HG02610 (cell line): ENCODE measurements at regions not wholly inside any gene's neighbourhood (a gene's known extent, or its start where the extent isn't known, plus 50 kb on each side); places are given as distances from the start of the nearest gene placed in this dataset.

Experiments used
- ATAC-seq: cut with Tn5 transposase; IDR thresholded peaks from one replicate; pipeline ENCODE4 v1.9.1; 2021; ENCODE audit warnings: mild to moderate bottlenecking, moderate library complexity; ENCODE audit not compliant: unreplicated experiment

DNA sequence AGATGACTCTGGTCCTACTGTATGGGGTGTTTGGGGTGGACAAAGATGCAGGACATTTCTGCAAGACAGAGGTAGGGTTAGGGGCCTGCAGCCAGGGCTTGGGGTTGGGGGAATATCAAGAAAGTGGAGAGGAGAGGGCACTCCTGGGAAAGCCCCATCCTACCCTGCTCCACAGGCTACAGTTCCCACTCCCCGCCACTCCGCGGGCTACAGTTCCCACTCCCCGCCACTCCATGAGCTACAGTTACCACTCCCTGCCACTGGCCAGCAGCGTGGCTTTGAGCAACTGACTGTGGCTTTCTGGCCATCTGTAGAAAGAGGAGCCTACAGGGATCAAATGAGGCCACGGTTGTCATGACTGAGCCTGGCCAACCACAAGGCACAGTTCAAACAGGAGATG, 93.8 kb upstream of the GRIK3 start:
- ATAC-seq = no peak

DNA sequence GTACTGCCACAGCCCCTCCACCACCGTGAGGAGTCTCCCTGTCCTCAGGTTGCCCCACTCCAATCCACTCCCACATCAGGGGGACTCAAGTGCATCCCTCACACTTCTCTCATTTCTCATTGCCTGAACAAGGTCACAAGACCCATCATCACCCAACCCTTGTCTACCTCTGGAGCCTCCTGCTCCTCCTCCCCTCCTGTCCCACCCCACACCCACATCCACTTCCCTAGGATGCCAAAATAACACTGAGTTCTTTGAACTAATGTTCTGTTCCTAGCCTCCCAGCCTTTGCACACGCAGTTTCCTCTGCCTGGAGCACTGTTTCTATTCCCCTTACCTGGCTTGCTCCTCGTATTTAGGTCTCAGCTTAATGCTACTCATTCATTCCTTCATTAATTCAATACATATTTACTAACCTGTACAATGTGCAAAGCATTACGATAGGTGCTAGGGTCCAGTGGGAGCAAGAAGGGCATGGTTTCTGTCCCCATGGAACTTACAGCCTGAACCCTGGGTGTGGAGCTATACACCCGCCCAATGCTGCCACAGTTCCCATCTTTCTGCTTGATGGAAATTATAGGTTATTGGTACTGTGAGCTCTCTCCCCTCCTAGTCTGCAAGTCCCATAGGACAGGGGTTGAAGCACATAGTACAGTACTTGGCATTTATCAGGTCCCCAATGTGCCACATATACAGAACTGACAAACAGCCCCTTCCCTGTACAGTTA, 96.1 kb upstream of the GRIK3 start:
- no peak for ATAC-seq

DNA sequence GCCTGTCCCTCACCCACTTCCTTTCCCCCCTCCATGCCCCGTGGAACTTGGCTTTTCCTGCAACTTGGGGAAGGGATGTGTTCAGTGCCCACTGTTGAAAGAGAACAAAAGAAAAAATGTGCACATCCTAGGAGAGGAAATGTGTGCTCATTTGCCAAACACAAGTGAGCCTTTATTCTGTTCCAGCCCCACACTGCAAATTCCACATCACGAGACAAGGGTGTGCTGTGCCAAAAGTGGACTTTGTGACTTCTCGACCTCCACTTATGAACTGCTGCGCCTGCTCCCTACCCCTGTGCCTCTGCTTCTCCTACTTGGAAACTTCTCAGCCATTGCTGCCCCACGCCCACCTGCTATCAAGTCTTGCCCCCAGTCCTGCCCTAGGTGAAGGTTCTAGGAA, 97.0 kb upstream of the GRIK3 start:
- no peak for ATAC-seq

DNA sequence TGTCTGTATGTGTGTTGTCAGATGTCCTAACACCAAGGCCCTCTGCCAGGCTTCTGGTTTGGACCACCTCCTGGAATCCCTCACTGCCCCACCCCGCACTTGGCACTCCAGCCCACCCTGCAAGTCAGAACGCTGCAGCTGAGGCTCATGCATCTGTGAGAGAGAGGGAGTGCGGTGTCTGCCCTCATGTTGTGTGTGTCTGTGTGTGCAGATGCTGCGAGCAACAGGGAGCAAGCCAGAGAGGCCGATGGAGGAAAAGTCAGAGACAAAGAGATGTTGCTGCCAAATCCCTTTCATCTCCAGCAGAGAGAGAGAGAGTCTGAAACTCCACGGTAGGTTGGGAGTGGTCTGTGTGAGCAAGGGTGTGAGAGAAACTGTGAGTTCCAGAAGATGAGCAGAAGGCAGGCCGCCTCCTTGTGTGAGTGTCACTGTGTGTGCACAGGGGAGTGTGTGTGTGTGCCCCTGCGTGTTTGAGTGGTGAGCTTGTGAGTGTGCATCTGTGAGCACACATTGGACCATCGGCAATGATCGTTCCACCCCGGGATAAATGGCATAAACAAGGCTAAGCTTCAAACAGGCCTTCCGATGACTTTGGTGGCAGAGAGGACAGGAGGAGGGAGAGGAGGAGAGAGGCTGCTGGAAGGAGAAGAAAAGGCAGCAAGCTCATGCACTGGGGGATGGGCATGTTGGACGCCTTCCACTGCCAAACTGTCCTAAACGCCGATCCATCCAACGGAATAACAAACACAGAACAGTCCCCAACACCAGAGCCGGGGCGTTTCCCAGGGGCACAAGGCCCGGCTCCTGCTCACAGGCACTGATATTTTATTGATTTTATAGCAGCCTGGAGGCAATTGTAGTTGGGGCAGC, 99.2 kb upstream of the GRIK3 start:
- ATAC-seq = no peak

DNA sequence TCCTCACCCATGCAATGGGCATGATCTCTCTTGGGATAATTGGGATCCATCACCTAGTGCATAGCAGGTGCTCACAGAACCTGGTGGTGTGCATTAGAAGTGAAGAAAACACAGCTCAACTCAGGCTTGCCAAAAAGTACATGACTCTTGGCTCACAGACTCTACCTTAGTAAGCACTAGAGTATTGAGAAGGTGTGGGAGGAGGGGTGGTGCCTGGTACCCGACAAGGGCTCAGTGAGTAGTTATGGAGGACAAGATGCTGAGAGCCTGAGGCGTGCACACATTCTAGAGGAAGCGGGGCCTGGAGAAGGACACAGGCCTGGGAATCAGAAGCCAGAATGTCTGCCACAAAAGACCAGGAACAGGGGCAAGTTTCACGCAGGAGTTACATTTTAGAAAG, 100.3 kb upstream of the GRIK3 start:
- no peak for ATAC-seq

DNA sequence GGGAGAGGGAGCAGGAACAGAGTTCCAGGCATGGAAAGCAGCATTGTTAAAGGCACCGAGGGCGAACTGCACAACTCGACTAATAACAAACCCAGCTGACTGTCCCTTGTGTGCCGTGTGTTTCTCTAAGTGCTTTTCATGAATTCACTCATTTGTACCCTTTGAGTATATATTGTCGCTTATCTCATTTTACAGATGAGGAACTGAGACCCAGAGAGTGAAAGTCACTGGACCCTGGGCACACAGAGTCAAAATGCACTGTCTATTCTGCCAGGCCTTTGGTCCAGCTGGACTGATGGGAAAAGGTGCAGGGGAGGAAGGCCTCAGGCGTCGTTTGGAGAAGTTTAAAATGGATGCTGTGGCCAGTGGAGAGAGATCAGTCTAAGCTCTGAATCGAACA, 100.7 kb upstream of the GRIK3 start:
- no peak for ATAC-seq

DNA sequence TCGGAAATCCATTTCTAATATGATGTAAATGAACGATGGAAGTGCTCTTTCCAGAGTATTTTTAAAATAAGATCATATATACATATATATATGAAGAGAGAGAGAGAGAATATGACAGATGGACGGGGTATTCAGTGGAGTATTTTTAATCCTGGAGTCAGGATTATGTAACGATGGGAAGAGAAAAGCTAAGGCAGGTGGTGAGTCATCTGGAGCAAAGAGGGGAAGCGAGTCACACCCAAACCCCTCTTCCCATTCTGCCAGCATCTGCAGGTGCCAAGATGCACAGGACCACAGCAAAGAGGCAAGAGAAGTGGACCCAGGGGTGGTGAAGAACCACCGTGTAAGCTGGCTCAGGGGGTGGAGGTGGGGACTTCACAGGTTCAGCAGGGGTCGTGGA, 102.7 kb upstream of the GRIK3 start:
- ATAC-seq = no peak

DNA sequence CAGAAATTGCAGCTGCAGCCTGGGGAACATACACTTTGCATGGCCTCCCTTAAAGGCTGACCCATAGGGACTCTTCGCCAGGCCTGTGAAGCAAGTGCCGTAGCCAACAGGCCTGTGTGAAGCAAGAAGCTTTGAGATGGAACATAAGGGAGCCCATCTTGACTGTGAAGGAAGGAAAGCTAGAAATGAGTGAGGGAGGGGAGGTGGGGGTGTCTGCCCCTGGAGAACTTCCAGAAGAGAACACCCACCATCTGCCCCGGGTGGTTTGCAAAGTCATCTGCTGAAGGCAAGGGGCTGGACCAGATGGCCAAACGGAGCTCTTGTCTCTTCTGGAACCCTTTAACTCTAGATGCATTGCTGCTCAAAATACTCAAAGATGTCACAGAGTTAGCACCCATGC, 103.3 kb upstream of the GRIK3 start:
- ATAC-seq = no peak

DNA sequence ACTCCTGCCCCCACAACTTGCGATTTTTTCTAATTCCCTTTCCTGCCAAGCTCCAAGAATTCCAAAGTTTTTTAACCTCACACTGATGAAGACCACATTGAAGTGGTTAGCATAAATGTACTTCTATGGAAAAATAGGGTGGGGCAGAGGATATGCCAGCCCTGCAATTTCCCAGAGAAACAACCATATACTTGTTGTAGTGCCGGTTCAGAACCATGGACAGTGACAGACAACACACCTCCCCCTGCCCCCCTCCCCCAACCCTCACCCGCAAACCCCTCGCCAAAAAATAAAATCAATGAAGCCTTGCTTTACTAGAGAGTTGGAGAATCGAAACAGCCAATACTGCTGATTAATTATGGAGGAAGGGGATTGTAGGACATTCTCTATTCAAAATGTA, 109.5 kb upstream of the GRIK3 start:
- no peak for ATAC-seq

DNA sequence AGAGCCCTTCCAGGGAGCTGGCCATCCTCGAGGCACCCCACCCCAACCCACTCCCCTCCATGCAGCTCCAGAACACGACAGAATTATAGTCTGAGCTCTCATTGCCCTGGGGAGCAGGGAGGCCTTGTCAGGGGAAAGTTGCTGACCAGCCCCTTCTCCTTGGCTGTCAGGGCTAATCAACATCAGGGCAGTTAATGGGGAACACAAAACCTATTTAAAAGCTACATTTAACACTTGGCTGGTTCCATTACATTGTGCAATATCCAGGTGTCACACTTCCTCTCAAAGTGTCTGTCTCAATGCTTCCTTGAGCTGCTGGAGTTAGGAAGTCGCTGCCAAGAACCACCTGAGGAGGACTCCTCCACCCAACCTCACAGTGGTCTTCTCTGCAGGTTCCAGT, 111.8 kb upstream of the GRIK3 start:
- no peak for ATAC-seq

DNA sequence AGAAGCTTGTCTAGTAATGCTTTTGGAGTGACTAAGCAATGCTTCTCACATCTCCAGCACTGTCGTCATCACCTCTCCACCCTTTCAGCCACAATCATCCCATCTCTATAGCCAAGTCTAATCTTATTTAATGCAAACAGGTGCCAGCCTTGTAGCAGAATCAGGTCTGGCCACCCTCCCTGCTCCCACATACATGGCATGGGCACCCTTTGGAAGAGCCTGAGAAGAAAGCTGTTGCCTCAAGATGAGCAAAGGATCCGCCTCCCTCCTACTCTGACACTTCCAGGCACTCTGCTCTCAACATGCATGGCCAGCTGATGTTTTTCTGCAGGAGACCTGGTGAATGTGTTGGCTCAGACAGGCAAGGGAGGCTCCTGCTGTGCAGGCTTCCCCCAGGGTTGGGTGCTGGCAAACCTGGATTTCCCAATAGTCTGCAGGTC, 113.1 kb upstream of the GRIK3 start:
- no peak for ATAC-seq

DNA sequence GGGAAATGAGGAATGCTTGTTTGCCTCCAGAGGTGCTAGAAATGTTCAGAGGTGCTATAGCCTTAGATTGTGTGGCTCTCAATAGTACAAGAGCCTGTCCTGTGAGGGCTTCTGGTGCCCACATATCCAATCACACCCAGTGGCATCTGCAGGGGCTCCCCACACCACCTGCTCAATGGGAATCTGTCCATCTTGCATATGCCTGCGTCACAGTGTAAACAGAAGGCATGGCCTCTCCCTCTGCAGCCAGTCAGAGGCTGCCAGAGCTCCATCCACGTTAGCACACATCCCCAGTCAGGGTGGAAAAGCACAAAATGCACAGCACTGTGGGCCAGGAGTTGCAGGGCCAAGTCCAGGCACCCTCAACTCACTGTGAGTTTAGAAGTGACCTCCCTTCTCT, 113.6 kb upstream of the GRIK3 start:
- no peak for ATAC-seq

DNA sequence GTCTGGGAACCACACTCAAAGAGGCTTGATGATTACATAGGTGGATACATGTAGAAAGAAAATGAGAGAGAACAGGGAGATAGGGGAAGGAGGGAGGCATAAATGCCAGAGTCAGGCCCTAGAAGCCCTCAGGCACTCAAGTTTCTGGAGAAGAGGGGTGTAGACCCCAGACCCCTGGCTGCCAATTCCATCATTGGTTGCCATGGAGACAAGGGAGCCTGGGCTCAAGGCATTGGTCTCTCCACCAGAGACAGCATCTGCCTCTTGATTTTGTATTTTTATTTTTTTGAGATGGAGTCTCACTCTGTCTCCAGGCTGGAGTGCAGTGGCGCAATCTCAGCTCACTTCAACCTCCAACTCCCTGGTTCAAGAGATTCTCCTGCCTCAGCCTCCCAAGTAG, 114.3 kb upstream of the GRIK3 start:
- no peak for ATAC-seq

DNA sequence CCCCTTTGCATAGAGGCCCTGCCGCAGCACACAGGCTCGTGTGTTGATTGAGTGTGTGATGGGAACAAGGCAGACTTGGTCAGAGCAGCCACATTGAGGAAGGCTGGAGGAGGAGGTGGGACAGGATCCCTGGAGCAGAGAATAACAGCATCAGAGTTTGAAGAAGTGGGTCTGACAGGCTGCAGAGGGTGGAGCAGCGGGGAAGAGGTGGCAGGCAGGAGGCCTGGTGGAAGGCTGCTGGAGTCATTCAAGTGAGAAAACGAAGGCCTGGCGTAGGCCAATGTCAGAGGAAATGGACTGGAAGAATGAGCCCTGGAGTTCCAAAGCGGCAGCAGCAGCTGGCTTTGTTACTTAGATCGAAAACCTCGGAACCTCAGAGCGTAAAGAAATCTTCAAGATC, 115.0 kb upstream of the GRIK3 start:
- no peak for ATAC-seq

DNA sequence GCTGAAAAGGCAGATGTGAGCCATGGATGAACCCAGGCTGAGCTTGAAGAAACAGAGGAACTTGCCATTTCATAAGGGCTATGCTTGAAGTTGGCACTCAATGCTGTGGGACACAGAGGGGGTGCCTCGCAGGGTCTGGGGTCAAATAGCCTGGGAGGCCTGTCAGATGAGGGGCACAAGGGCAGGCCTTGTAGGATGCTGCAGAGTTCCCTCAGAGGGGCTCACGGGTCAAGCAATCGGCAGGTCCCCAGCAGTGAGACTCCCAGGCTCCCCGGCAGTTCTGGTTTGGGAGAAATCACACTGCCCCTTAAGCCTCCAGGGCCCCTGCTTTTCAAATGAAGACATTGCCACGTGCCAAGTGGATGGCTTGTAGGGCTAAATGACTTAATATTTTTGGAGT, 116.7 kb upstream of the GRIK3 start:
- no peak for ATAC-seq

DNA sequence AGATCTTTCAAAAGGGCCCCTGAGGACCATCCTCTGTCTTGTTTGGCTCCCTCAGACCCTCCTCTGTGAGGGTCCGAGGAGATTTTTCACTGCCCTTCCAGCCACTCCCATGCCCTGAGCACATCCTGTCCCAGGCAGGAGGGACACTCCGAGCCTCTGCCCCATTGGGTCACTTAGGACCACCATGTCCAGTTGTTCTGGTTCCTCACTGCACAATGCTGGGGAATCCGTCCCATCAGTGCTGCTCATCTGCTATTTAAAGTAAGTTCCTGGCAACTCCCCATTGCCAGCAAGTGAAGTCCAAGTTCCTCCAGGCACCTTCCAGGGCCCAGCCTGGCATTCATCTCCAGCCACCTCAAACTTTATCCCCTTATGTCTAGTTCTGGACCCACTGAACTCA, 117.5 kb upstream of the GRIK3 start:
- ATAC-seq = no peak

DNA sequence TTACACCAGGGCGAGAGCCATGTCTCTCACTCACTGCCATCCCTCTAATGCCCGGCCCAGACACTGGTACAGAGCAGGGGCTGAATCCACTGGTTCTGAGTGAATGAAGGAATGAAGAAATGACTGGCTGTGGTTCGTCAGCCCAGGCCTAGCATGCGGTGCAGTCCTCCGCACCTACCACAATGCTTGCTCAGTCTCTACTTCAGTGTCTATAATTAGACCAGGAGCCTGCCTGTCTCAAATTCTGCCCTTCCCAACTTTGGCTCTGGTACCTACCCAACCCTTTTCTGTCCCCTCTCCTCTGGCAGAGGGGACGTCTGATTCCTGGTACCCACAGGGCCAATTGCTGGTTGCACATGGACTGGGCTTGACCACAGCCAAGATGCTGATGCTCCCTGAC, 118.2 kb upstream of the GRIK3 start:
- ATAC-seq = no peak

DNA sequence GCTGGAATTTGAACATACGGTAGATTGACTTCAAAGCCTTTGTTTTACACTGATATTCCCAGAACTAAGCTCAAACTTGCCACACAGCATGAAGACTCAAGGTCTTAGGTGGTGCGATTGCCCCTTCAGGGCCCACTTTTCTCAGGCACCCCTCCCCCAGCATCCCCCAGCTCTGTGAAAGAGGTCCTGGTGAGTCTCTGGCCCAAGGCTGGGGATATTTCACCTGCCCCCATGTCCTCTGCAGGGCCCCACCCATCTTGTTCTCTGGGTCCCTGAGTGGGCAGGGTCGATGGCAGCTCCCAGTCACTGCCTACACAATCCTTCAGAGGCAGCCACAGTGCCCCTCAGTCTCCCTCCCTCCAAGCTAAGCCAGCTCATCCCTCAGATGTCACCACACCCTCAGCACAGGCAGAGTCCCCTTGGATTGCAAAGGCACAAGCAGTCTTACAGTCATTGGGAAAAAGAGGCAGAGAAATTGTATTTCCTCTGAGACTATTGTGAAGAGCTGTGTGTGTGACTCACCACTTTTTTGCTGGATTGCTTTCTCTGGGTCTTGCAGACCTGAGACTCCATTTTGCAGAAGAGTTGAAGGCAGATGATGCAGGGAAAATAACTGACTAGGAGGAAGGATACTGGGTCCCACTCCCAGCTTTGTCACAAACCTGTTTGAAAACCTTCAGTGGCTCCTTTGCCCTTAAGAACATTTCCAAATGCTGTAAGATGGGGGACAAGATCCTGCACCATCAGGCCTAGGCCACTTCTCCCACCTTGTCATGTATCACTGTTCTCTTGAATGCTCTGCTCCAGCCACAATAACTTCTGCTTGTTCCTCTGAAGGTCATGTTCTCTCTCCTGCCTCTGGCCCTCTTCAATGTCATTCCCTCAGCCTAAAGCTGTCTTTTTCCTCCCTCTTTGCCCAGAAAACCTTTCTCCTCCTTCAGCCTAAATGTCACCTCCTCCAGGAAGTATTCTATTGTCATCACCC, 119.1 kb upstream of the GRIK3 start:
- ATAC-seq = no peak

DNA sequence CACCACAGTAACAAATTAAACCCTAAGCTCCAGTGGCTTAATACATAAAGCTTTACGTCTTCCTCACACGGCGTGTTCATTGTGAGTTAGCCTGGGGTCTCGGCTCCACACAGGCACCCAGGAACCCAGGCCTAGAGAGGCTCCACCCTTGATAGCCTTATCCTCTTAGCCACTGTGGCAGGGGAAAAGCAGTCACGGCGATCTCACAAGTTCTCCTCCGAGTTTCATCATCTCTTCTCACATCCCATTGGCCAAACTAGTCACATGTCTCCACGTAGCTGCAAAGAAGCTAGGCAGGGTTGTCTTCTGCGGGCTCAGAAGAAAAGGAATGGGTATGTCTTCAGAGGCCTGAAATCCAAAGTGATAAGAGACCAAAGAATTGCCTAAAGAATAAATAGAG, 122.3 kb upstream of the GRIK3 start:
- ATAC-seq = no peak

DNA sequence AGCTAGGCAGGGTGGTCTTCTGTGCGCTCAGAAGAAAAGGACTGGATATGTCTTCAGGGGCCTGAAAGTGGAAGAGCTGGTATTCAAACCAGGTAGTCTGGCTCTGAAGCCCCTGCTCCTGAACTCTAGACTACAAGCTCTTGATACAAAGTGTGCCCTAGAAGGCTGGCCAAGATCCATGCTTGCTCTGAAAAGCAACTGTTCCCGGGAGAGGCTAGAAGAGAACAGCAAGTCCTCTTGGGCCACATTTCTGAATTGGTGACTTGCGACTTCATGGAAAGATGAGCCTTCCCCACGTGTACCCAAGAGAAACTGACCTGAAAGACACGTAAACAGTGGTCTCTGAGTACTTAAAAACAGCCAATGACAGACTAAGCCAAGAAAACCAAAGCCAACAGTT, 123.3 kb upstream of the GRIK3 start:
- no peak for ATAC-seq

DNA sequence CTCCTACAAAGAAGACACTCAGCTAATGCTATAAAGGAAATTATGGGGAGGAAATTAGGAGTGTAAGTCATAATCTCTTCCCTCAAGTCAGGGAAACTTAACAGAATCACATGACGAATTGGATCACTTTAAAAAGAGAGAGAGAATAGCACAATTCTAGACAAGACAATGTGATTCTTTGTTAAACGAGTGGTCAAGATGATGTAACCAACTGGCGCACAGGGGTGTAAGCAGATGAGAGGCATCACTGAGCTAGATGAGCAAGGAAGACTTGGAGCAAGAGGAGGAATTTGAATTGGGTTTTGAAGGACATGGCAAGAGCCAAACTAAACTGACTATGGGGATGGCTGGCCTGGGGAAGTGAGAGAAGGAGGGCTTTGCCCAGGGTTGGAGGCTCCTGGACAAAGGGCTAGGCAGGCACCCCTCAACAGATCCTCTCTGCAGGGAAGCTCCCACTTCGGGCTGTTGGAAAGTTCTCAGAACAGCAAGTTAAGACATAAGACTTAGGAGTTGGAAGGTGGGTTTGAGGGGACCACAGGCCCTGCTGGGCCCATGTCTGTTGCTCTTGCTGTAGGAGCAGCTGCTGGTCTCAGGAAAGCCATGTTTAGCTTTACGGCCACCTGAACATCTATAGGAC, 123.9 kb upstream of the GRIK3 start:
- no peak for ATAC-seq
